ENCODE measurements at regions not wholly inside any gene's neighbourhood (a gene's known extent, or its start where the extent isn't known, plus 50 kb on each side); places are given as distances from the start of the nearest gene placed in this dataset.
"Not testable (repeated sequence)": the region's sequence is repeated elsewhere in the genome, so short reads cannot be mapped to it uniquely, and the experiment has no call there.

DNA sequence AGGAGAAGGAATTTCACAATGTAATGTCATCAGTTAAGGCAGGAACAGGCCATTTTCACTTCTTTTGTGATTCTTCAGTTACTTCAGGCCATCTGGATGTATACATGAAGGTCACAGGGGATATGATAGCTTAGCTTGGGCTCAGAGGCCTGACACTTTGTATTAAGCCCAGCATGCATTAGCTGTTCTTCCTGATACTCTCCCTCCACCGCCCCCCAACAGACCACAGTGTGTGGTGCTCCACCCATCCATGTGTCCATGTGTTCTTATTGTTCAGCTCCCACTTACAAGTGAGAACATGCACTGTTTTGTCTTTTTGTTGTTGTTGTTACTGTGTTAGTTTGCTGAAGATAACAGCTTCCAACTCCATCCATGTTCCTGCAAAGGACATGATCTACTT lies 1453.4 kb downstream of the FAM181B start:
- DNase-seq (ENCODE audit: low read depth), result not testable (repeated sequence)

DNA sequence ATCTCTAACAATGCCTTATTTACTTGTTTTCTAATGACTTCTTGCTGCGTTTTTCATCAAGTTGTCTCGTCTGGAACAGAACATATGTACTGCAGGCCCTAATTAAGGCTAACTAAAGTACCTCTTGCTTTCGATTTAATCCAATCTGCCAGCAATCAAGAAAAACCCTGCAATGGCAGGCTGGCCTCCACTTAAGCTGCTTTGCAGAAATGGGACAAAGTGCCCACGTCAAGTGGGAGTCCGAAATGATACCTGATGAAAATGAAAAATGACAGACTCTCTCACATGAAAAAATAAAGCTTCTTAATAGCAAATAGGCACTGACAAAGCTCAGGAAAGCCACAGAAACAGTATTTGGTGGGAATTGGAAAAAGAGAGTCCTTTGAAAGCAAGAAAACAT lies 1454.7 kb downstream of the FAM181B start:
- no peak for DNase-seq (ENCODE audit: low read depth)

DNA sequence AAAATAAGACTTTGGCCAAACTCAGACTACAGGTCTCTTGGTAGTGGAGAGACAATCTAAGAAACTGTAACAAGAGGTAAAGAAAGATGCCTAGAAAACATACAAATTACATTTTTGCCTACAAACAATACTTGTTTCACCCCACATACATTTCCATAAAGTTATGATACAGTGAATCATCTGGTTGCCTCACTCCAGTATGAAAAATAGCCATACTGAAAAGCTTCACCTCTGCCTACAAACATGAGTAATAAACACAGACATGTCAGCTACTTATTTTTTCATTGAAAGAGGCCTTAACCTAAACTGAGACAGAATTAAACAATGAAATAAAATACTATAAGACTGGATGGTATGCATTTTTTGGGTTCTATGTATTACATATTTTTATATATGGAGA lies 1463.0 kb downstream of the FAM181B start:
- no peak for DNase-seq (ENCODE audit: low read depth)

DNA sequence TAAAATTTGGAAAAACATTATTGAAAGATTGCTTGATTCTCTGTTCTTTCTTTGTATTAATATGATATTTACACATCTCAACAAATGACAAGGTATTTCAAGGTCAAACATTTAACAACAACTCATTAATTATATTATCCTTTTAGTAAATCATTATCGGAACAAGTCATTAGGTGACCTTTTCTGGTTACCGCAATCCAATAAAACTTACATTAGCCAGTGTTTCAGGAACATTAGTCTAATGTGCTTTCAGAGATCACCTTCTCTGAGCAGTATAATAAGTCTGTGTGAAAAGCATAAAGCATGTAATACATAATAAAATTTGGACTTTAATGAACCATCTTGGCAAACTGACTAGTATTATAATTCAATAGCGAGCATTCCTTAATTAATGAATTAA lies 1466.4 kb downstream of the FAM181B start:
- no peak for DNase-seq (ENCODE audit: low read depth)

DNA sequence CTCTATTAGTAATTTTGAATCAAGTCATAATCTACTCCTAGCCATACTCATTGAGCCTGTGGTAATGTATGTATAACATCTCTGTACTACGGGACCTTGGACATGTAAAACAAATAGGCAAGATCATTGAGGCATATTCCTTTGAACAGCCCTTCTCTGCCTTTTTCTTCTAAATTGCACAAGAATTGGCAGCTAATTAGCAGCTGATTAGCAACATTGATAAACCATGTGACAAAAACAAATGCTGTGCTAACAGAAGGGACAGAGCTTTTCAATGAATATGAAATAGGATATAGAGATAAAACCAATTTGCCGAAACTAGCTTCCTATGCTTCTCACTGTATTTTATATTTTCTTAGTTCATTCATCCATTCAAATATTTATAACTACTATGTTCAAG lies 1474.2 kb downstream of the FAM181B start:
- no peak for DNase-seq (ENCODE audit: low read depth)

DNA sequence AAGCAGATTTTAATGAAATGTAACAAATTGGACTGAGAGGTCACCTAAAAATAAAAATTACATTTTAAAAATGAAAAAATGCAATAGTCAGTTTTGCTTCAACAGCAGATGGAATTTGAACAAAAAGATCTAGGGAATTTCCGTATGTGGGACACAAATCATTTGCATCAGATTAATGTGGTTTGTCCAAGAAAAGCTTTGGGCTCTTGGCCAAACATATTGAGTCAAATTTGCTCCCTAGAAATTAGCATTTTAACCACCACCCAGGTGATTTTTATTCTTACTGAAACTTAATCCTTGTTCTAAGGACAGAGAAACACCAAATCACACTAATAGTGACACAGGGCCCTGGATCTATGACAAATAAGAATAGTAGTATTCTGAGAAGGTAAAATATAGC lies 1477.8 kb downstream of the FAM181B start:
- no peak for DNase-seq (ENCODE audit: low read depth)

DNA sequence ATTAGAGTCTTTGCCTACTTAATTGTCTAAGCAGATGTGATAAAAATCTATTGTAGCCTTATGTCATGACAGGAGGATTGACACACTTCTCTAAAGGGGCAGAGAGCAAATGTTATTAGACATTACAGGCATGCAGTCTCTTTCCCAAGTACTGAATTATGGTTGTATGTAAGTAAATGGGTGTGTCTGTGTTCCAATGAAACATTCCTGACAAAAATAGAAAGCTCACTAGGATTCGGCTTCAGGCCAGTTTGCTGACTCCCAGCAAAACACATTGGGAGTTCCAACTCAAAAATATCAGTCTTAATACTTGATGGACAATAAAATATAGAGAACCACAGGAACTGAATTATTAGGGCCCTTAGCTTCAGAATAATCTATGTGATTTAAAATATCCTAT lies 1480.4 kb downstream of the FAM181B start:
- no peak for DNase-seq (ENCODE audit: low read depth)

DNA sequence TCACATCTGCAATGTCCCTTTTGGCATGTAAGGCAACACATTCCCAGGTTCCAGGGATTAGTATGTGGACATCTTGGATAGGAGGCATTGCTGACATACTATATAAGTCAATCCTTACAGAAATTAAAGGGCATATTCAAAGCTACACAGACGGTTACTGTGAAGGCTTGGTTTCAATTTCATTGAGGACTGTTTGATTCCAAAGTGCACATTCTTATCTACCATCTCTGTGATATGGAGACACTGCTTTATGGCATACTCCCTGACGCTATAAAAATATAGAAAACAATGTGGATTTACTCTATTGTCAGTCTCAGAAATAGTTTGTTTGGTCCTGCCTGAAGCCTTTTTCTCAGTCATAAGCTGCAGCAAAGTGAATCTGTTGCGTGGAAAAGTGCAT lies 1486.7 kb downstream of the FAM181B start:
- no peak for DNase-seq (ENCODE audit: low read depth)

DNA sequence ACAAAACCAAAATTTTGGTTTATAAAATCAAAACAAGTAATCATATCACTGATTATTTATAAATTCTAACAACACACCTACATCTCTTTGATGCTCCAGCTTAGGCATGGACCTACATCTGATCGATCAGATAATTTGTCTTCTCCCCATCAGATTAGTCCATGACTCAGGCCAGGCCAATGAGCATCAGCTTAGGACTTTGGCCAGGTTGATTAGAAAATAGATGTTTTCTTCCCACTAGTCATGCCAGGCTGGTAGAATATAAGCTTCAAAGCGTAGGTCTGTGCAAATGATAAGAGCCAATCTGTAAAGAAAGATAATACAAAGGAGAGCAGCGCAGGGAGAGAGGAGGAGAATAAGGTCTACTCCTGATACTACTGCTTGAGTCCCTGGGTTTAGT lies 1487.9 kb downstream of the FAM181B start:
- no peak for DNase-seq (ENCODE audit: low read depth)

DNA sequence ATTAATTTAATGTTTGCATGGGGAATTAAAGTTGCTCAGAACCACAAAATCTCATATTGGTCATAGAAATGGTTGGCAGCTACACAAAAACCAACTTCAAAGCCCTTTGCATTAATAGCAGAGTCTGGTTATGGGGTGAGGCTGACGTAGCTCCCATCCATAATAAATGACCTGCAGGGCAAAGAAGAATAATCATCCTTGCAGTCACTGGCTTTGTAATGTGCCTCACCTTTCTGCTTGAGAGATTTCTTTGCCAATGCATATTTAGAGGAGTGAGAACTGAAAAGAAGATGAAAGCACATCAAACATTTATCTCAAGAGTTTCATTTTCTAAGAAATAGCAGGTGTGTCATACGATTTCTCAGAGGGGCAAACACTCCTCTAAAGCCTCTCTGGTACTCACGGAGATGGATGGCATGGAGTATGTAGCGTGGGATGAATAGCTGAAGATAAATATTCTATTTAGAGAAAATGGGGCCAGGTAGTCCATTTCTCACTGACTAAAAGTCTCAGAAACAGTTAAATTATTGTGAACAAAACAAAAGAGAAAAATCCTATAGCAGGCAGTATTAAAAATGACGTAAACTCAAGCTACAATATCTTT lies 1491.9 kb downstream of the FAM181B start:
- DNase-seq (ENCODE audit: low read depth), result no peak

DNA sequence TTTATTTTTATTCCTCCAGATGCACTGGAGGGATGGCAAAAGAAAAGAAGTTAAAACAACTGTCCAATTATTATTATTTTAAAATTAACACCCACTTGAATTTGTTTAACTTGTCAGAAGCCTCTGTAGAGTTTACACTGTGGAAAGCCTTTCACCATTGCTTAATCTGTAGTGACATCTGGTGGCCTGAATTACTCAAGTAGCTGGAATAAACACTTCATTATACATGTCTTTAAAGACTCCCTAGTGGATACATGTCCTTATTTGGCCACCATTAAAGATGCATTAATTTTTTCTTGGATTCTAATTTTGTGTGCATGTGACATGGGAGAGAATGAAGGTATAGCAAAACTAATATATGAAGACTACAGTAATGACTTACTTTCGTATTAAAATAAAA lies 1496.5 kb downstream of the FAM181B start:
- no peak for DNase-seq (ENCODE audit: low read depth)

DNA sequence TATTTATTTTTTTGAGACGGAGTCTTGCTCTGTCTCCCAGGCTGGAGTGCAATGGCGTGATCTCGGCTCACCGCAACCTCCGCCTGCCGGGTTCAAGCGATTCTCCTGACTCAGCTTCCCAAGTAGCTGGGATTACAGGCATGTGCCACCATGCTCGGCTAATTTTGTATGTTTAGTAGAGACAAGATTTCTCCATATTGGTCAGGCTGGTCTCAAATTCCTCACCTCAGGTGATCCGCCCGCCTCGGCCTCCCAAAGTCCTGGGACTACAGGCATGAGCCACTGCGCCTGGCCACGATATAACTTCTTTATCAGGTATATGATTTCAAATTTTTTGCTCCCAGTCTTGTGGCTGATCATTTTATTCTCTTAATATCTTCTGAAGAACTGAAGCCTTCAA lies 1506.3 kb downstream of the FAM181B start:
- not testable (repeated sequence) for DNase-seq (ENCODE audit: low read depth)

DNA sequence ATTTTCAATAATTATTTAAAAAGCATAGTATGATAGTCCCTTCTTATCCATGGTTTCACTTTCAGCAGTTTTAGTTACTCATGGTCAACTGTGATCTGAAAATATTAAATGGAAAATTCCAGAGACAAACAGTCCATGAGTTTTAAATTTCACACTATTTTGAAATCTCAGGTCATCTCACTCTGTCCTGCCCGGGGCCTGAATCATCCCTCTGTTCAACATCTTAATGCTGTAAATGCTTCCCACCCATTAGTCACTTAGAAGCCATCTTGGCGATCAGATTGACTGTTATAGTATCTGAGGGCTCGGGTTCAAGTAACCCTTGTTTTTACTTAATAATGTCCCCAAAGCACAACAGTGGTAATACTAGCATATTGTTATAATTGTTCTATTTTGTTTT lies 1509.3 kb downstream of the FAM181B start:
- no peak for DNase-seq (ENCODE audit: low read depth)

DNA sequence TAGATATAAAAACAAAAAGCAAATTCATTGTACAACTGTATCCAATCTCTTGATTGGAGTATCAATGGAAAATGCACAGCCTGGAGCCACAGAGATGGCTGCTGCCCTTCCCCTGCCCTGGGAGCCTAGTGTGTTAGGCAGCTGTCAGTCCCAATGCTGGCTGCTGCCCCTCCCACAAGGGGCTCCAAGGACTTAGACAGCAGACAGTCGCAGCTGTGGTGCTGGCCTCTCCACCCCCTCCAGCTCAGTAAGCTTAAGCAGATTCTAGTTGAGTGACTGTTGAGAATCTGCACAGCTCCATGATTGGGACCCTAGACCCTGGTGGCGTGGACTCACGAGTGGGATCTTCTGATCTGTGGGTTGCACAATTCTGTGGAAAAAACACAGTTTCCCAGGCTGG lies 1511.2 kb downstream of the FAM181B start:
- DNase-seq (ENCODE audit: low read depth), result no peak

DNA sequence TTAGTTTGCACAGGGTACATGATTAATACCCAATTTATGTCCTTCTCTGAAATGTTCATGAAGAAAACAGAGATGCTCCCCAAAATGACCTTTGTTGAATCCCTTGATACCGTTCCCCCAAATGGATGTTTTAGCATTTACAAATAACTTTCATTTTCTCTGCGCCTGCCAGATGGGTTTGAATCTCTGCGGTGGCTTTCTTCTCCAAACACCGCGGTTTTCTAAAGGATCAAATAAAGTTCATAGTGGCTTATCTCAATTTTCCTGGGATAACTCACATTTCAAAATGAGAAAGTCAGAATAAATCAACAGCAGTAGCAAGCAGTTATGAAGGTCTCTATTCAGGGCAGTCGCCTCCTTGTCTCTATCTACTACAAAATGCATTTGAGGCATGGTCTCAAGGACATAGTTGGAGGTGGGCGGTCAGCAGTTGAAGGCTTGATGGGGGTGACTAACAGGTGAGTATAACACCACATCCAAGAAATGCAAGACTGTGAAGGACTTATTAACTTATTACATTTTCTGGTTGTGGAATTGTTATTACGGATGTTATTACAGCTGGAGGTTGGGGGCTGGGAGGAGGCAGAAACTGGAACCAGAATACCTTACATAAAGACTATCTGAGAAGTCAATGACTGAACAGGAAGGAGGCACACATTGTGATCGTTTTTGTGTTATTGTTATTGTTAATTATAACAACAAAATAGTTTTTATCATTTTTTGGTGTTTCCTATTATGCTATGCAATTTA lies 1513.3 kb downstream of the FAM181B start:
- DNase-seq (ENCODE audit: low read depth), result no peak

DNA sequence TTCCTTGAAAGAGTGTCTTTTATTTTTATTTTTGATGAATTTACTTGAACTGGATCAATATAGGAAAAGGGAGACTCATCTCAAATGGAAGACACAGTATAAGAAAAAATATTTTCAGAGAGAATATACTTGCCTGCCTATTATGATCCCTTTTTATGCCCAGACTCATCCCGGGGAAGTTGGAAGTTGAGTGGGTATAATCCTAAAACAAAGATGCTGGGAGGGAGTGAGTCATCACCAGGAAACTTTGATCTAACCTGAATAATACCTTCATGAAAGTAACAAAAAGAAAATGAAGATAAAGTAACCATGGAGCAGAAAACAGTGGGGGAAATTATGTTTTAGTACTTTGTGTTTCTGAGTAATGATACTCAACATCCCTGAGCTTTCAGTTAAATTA lies 1514.0 kb downstream of the FAM181B start:
- DNase-seq (ENCODE audit: low read depth), result no peak

DNA sequence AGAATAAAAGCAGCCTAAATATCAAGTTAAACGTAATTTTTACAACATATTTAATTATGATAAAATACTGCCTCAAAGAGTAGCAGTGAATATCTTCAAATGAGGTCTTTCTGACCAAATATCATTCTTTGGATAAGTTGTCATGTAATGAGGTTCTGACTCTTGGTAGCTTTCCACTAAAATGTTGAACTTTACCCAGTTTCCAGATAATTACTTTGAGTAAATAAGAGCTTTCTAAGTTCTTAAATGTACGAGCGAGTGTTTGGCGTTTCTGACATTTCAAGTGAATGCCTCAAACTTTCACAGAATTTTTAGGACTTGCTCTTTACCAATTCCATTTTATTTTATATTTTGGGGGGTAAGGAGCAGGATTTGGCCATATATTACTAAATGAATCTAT lies 1515.2 kb downstream of the FAM181B start:
- DNase-seq (ENCODE audit: low read depth), result no peak

DNA sequence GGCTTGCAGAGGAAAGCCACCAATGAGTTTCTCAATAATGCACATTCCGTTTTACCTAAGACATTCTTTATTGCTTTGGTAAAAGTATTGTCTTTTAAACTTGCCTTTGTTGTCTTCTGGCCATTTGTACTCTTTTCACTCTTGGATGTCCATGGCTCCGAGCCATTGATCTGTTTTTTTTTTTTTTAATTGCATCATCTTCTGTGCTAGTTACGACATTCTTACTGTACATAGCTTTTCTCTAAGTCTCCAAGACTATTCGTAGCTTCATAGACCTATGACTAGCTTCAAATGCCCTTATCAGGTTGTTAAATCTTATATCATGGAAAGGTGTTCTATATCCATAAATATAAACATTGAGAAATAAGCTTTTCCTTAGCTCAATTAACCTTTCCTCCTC lies 1522.6 kb downstream of the FAM181B start:
- no peak for DNase-seq (ENCODE audit: low read depth)

DNA sequence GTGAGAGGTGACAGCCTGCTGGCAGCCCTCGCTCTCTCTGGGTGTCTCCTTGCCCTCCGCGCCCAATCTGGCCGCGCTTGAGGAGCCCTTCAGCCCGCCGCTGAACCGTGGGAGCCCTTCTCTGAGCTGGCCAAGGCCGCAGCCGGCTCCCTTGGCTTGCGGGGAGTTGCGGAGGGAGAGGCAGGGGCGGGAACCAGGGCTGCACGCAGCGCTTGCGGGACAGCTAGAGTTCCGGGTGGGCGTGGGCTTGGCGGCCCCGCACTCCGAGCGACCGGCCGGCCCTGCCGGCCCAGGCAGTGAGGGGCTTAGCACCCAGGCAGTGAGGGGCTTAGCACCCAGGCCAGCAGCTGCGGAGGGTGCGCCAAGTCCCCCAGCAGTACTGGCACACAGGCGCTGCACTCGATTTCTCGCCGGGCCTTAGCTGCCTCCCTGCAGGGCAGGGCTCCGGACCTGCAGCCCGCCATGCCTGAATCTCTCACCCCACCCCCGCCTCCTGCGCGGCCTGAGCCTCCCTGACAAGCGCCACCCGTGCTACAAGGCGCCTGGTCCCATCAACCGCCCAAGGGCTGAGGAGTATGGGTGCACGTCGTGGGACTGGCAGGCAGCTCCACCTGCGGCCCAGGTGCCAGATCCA lies 1526.1 kb downstream of the FAM181B start:
- DNase-seq (ENCODE audit: low read depth), result no peak

DNA sequence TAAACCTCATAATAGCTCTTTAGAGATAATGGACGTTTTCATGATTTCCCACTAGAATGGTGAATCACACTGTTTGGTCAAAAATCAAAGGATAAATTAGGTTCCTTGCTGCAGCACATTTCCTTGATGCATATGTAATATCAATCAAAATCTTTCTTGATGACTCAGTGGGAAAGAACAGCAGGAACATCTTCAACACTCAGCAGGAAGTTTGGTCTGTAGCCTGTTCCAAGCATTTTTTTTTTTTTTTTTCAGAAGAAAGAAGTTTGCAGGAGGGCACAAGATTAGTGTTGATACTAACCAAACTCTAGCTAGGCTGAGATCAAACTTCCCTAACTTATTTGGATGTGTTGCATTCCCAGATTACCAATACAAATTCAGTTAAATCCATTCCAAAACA lies 1529.8 kb downstream of the FAM181B start:
- DNase-seq (ENCODE audit: low read depth), result no peak

DNA sequence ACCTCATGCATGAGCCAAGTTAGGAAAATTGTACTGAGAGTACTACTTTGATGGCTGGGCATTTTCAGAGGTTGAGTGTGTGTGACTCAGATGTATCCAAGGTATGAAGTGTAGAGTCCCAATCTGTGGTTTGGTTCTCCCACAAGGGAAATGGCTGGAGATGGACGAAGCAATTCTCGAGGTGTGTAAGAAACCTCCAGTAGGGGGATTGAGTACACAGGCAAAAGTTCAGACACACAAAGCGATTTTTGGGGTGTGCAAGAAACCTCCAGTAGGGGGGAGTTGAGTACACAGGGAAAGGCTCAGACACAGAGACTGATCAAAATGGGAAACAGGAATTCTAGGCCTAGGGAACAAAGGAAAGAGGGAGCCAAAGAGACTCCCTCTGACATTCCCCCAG lies 1536.3 kb downstream of the FAM181B start:
- DNase-seq (ENCODE audit: low read depth), result no peak

DNA sequence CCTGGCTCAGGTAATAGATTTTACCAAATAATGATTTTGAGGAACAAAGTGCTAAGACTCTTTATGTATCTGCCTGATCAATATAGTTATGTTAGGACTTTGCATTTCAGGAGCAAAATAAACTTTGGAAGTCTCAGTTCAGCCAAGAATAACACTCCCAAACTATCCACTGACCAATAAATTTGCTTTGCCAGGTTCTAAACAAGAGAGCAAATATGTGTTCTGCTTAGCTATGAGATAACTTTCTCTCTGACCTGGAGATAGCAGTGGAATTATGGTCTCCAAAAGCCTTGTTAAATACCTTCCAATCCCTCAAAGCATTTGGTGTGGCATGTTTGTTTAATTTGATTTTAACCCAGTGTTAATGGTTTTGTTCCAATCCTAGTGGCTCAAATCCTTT lies 1541.1 kb downstream of the FAM181B start:
- DNase-seq (ENCODE audit: low read depth), result no peak

DNA sequence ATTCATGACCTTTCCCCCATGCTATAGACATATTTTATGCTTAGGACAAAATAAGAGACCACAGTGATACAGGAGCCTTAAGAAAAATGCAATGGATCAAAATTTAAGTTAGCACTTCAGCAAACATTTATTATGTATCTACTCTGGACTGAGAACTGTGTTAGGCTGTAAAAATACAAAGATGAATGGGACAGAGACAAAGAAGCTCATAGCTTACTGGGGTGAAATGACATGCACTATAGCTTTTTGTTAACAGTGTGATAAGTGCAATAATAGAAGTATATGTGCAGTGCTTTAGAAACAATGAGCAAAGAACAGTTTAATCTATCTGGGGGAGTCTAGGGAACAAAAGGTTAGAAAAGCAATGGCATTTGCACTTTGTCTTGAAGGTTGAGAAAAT lies 1543.1 kb downstream of the FAM181B start:
- DNase-seq (ENCODE audit: low read depth), result no peak

DNA sequence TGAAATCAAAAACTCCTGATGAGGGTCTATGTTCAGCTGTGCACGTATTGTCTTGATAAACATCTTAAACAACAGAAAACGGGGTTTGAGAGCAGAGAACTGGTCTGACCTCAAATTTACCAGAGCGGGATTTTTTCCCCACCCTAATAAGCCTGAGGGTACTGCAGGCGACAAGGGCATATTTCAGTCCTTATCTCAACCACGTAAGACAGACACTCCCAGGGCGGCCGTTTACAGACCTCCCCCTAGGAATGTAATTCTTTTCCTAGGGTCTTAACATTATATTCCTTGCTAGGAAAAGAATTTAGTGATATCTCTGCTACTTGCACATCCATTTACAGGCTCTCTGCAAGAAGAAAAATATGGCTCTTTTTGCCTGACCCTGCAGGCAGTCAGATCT lies 1546.6 kb downstream of the FAM181B start:
- not testable (repeated sequence) for DNase-seq (ENCODE audit: low read depth)
